ENCODE measurements at regions not wholly inside any gene's neighbourhood (a gene's known extent, or its start where the extent isn't known, plus 50 kb on each side); places are given as distances from the start of the nearest gene placed in this dataset.
"Not testable (repeated sequence)": the region's sequence is repeated elsewhere in the genome, so short reads cannot be mapped to it uniquely, and the experiment has no call there.

DNA sequence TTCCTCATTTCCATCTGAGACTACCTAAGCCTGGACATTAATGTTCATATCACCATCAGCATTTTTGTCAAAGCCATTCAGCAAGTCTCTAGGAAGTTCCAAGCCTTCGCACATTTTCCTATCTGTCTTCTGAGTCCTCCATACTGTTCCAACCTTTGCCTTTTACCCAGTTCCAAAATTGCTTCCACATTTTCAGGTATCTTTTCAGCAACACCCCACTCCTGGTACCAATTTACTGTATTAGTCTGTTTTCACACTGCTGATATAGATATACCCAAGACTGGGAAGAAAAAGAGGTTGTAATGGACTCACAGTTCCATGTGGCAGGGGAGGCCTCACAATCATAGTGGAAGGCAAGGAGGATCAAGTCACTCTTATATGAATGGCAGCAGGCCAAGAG is 626.7 kb upstream of the GJE1 start:
- peaks cover 17% of the 10 kb centered on the region for H3K9me3 ChIP-seq (ENCODE audit: control insufficient read depth, insufficient read depth, low read length)
- not testable (repeated sequence) for H3K4me3 ChIP-seq (ENCODE audit: low read depth, low read length); H3K4me1 ChIP-seq (ENCODE audit: control insufficient read depth, insufficient read depth, low read length); H3K27me3 ChIP-seq (ENCODE audit: control insufficient read depth, insufficient read depth, low read length); H3K9ac ChIP-seq (ENCODE audit: low read depth, low read length); H3K36me3 ChIP-seq (ENCODE audit: control insufficient read depth, insufficient read depth, low read length)

DNA sequence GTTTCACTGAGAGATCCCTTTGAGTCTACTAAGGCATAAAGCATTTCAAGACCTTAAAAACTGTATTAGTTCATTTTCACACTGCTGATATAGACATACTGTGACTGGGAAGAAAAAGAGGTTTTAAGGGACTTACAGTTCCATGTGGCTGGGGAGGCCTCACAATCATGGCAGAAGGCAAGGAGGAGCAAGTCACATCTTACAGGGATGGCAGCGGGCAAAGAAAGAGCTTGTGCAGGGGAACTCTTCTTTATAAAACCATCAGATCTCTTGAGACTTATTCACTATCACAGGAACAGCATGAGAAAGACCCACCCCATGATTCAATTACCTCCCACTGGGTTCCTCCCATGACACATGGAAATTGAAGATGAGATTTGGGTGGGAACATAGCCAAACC is 628.4 kb upstream of the GJE1 start:
- H3K36me3 ChIP-seq (ENCODE audit: control insufficient read depth, insufficient read depth, low read length); H3K27me3 ChIP-seq (ENCODE audit: control insufficient read depth, insufficient read depth, low read length); H3K4me1 ChIP-seq (ENCODE audit: control insufficient read depth, insufficient read depth, low read length): not testable (repeated sequence)

DNA sequence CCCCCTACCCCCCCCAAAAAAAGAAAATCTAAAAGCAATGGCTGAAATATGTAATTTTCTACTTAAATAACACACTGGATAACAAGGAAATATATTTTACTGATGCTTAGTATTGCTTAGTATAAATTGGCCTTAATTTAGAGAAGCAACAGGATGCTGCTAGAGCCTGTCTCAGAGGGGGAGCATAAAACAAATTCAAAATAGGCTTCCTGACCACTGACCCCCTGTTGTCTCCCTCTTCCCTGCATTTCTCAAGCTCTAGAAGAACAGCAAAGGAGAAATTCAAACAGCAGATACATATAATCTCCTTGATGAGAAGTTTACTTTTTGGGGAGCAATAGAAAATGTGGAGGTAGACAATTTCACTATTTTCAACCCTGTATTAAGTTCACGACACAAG is 631.1 kb upstream of the GJE1 start:
- Histone ChIP-seq H3K4me1 (ENCODE audit: control insufficient read depth, insufficient read depth, low read length) (peaks cover 3% of the 10 kb centered on the region), H3K9ac (ENCODE audit: low read depth, low read length) (no peak overlapping the region), H3K9me3 (ENCODE audit: control insufficient read depth, insufficient read depth, low read length) (peaks cover 17% of the 10 kb centered on the region), H3K4me3 (ENCODE audit: low read depth, low read length) (no peak overlapping the region), H3K27me3 (ENCODE audit: control insufficient read depth, insufficient read depth, low read length) (no peaks in the 10 kb centered on the region), H3K36me3 (ENCODE audit: control insufficient read depth, insufficient read depth, low read length) (no peaks in the 10 kb centered on the region)

More for the DNA sequence above, 628.4 kb upstream of the GJE1 start:
- H3K9me3 ChIP-seq (ENCODE audit: control insufficient read depth, insufficient read depth, low read length) = peaks cover 17% of the 10 kb centered on the region
- not testable (repeated sequence) for H3K9ac ChIP-seq (ENCODE audit: low read depth, low read length); H3K4me3 ChIP-seq (ENCODE audit: low read depth, low read length)

DNA sequence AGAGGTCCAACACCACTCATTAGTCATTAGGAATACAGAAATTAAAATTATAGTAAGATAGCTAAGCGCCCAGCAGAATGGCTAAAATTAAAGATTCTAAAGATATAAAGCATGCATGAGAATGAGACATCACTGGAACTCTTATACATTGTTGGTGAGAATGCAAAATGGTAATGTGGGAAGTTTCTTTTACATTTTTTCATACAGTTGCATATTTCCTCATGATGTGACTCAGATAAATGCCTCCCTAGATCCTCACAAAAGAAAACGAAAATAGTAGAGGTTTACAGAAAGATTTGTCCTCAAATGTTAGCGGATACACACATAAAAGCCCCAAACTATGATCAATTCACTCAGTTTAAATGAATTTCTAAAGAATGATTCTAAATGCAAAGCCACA is 633.7 kb upstream of the GJE1 start:
- no peak overlapping the region for H3K4me3 ChIP-seq (ENCODE audit: low read depth, low read length)
- no peak overlapping the region for H3K9ac ChIP-seq (ENCODE audit: low read depth, low read length)
- peaks cover 12% of the 10 kb centered on the region for H3K9me3 ChIP-seq (ENCODE audit: control insufficient read depth, insufficient read depth, low read length)
- H3K27me3 ChIP-seq (ENCODE audit: control insufficient read depth, insufficient read depth, low read length) = no peaks in the 10 kb centered on the region
- peaks cover 3% of the 10 kb centered on the region for H3K4me1 ChIP-seq (ENCODE audit: control insufficient read depth, insufficient read depth, low read length)
- no peaks in the 10 kb centered on the region for H3K36me3 ChIP-seq (ENCODE audit: control insufficient read depth, insufficient read depth, low read length)

DNA sequence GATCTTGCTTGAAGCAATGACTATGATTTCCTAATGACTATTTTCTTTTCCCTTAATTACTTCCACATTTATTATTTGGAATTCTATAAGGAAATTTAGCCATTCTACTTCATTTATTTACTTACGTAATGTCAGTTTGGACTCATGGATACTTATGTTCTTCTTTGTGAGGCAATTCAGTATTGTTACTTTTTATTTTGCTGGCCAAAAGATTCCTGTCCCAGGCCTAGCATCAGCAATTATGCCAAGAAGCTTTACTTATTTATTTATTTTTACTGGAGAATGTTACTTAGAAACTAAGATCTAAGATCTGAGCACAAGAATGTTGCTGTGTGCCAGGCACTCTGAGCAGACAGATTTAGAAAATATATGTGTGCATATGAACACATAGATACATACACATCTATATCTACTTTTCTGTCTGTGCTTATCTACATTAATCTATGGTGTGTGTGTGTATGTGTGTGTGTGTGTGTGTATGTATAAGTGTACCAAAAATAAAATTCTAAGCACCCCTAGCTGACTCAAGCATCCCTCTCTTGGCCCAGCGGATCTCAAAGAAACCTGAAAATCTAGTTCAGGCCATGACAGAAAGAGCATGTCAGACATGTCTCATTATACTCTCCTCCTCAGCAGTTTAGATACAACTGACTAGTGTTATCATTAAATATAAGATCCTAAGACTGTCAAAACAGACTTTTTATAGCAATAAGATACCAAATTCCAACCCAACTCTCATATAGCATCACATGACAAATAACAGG is 640.0 kb upstream of the GJE1 start:
- Histone ChIP-seq H3K36me3 (ENCODE audit: control insufficient read depth, insufficient read depth, low read length) (no peaks in the 10 kb centered on the region), H3K4me3 (ENCODE audit: low read depth, low read length) (no peak overlapping the region), H3K4me1 (ENCODE audit: control insufficient read depth, insufficient read depth, low read length) (no peaks in the 10 kb centered on the region), H3K9me3 (ENCODE audit: control insufficient read depth, insufficient read depth, low read length) (peaks cover 7% of the 10 kb centered on the region), H3K9ac (ENCODE audit: low read depth, low read length) (no peak overlapping the region), H3K27me3 (ENCODE audit: control insufficient read depth, insufficient read depth, low read length) (no peaks in the 10 kb centered on the region)

DNA sequence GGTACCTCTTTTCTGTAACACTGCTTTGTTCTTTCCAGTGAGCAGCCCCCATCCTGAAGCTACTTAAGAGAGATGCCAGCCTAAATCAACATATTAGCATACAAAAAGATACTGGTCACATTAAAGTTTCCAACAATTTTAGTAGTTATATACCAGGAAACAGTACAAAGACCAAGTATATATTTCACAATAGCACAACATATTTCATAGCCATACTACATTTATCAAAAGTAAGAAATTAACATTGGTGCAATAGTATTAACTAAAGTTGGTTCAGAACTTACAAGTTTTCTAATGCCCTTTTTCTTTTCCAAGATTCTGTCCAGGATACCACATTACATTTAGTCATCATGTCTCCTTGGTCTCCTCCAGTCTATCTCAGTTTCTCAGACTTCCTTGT is 641.0 kb upstream of the GJE1 start:
- Histone ChIP-seq H3K27me3 (ENCODE audit: control insufficient read depth, insufficient read depth, low read length) (no peaks in the 10 kb centered on the region), H3K4me3 (ENCODE audit: low read depth, low read length) (no peak overlapping the region), H3K4me1 (ENCODE audit: control insufficient read depth, insufficient read depth, low read length) (no peaks in the 10 kb centered on the region), H3K36me3 (ENCODE audit: control insufficient read depth, insufficient read depth, low read length) (no peaks in the 10 kb centered on the region), H3K9ac (ENCODE audit: low read depth, low read length) (no peak overlapping the region), H3K9me3 (ENCODE audit: control insufficient read depth, insufficient read depth, low read length) (peaks cover 7% of the 10 kb centered on the region)

DNA sequence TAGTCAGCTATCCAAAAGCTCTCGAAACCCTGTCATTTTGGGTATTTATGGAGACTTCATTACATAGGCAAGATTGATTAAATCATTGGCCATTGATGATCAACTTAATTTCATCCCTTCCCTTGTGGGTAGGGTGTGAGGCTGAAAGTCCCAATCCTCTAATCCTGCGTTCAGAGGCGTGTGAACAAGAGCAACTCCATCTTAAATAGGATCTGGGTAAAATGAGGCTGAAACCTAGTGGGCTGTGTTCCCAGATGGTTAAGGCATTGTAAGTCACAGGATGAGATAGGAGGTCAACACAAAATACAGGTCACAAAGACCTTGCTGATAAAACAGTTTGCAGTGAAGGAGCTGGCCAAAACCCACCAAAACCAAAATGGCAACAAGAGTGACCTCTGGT is 641.7 kb upstream of the GJE1 start:
- no peaks in the 10 kb centered on the region for H3K36me3 ChIP-seq (ENCODE audit: control insufficient read depth, insufficient read depth, low read length)
- no peak overlapping the region for H3K4me3 ChIP-seq (ENCODE audit: low read depth, low read length)
- no peaks in the 10 kb centered on the region for H3K4me1 ChIP-seq (ENCODE audit: control insufficient read depth, insufficient read depth, low read length)
- no peaks in the 10 kb centered on the region for H3K27me3 ChIP-seq (ENCODE audit: control insufficient read depth, insufficient read depth, low read length)
- no peak overlapping the region for H3K9ac ChIP-seq (ENCODE audit: low read depth, low read length)
- H3K9me3 ChIP-seq (ENCODE audit: control insufficient read depth, insufficient read depth, low read length) = peaks cover 3% of the 10 kb centered on the region

DNA sequence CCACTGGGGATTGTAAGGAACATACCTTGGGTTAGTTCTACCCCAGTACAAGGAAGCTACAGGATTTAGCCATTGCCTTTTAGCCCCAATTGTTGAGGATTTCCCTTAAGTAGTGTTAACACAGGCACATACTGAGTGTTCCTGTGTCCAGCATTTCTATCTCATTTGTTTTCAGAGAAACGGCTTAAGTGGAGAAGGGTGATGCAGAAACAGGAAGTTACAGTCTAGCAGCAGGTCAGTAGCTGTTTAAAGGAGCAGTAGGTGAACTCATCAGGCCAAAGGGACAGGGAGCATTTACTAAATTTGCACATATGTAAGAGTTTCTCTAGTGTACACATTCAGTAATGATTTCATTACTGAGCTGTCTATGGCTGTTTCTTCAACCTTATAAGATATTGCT is 644.2 kb upstream of the GJE1 start:
- H3K27me3 ChIP-seq (ENCODE audit: control insufficient read depth, insufficient read depth, low read length) = no peaks in the 10 kb centered on the region
- H3K36me3 ChIP-seq (ENCODE audit: control insufficient read depth, insufficient read depth, low read length) = no peaks in the 10 kb centered on the region
- H3K9me3 ChIP-seq (ENCODE audit: control insufficient read depth, insufficient read depth, low read length) = no peaks in the 10 kb centered on the region
- H3K9ac ChIP-seq (ENCODE audit: low read depth, low read length) = no peak overlapping the region
- no peak overlapping the region for H3K4me3 ChIP-seq (ENCODE audit: low read depth, low read length)
- no peaks in the 10 kb centered on the region for H3K4me1 ChIP-seq (ENCODE audit: control insufficient read depth, insufficient read depth, low read length)

DNA sequence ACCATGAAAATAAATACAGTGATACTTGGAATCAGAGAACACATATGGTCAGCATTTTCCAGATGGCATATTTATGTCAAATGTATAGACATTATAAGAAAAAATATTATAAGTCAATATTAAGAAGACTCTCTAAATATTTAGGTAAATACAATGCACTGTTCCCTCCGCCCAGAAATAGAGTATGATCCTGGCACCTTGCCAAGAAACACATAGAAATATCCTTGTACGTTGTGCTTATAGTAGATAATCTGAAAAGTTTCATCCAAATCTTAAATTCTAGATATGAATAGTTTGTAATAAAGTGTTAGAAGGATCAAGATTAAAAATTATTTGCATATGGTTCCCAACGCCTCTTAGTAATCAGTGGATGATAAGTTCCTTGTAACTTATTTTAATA is 645.8 kb upstream of the GJE1 start:
- H3K36me3 ChIP-seq (ENCODE audit: control insufficient read depth, insufficient read depth, low read length) = no peaks in the 10 kb centered on the region
- H3K9me3 ChIP-seq (ENCODE audit: control insufficient read depth, insufficient read depth, low read length) = no peaks in the 10 kb centered on the region
- H3K27me3 ChIP-seq (ENCODE audit: control insufficient read depth, insufficient read depth, low read length) = no peaks in the 10 kb centered on the region
- no peaks in the 10 kb centered on the region for H3K4me1 ChIP-seq (ENCODE audit: control insufficient read depth, insufficient read depth, low read length)
- H3K9ac ChIP-seq (ENCODE audit: low read depth, low read length) = no peak overlapping the region
- H3K4me3 ChIP-seq (ENCODE audit: low read depth, low read length) = no peak overlapping the region

DNA sequence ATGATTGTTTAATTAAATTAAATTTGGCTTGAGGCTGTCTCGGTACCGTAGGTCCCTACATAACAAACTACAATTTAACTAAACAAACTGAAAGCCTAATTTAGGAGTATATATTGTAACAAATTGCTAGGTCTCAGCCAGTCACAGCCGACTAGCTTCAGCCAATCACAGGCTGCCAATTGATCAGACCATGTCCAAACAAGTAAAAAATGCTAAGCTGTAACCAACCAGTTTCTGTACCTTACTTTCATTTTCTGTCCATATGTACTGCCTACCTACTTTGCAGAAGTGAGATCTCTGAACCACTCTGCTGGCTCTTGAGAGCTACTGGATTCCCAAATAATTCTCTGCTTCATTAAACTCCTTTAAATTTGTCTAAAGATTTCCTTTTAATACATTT is 648.0 kb upstream of the GJE1 start:
- H3K9me3 ChIP-seq (ENCODE audit: control insufficient read depth, insufficient read depth, low read length) = no peaks in the 10 kb centered on the region
- H3K27me3 ChIP-seq (ENCODE audit: control insufficient read depth, insufficient read depth, low read length) = no peaks in the 10 kb centered on the region
- H3K36me3 ChIP-seq (ENCODE audit: control insufficient read depth, insufficient read depth, low read length) = no peaks in the 10 kb centered on the region
- no peaks in the 10 kb centered on the region for H3K4me1 ChIP-seq (ENCODE audit: control insufficient read depth, insufficient read depth, low read length)
- no peak overlapping the region for H3K4me3 ChIP-seq (ENCODE audit: low read depth, low read length)
- H3K9ac ChIP-seq (ENCODE audit: low read depth, low read length) = no peak overlapping the region

DNA sequence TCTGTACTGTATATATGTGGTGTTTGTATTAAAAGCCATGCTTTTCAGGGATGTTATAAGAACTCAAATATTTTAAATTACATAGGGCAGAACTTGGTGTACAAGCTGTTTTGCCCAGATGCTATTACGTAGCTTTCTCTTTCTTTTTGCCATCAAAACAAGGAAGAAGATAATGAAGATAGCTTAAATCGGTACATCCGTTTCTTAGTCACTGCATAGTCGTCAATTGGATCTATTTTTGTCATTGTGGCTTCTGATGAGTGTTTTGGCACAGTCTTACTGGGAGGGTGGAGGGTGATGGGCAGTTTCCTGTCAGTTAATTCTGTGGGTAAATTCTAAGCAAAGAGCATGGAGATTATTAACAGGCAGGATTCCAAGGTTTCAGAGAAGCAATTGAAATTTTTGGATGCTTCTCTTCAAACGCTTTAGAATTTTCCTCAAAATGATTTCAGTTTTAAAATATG is 649.1 kb upstream of the GJE1 start:
- Histone ChIP-seq H3K4me3 (ENCODE audit: low read depth, low read length) (no peak overlapping the region), H3K36me3 (ENCODE audit: control insufficient read depth, insufficient read depth, low read length) (no peaks in the 10 kb centered on the region), H3K27me3 (ENCODE audit: control insufficient read depth, insufficient read depth, low read length) (no peaks in the 10 kb centered on the region), H3K4me1 (ENCODE audit: control insufficient read depth, insufficient read depth, low read length) (no peaks in the 10 kb centered on the region), H3K9me3 (ENCODE audit: control insufficient read depth, insufficient read depth, low read length) (no peaks in the 10 kb centered on the region), H3K9ac (ENCODE audit: low read depth, low read length) (no peak overlapping the region)

DNA sequence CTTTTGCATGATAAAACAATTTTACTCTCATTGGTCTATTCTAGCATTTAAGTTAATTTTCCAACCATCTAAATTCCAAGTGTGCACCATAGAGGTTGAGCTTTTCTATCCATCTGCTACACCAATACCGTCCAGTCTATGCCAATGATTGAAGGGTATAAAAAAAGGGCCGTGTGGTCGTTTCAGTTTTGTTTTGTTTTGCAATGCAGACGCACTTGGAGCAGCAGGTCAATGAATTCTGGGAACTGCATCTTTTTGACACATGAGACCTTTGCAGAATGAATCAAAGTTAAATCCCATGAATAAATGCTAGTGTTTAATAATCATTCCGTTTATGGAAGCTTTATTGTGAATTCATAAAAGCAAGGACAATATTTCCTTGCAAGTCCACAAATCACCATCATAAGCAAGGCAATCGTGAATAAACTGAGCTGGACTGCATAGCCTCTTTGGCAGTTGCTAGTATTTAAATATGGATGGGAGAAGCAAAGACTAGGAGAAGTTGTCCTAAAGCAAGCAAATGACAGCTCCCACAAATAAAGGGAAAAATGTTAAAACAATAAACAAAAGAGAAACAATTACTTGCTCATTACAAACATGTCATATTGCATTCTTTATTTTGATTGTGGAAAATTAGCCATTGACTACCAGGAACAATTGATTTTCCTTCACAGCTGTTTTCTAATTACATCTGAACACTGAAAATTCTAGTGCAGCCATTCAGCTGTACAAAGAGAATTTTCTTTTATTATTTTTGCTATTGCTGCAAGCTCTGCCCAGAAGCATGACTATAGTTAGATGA is 649.7 kb upstream of the GJE1 start:
- Histone ChIP-seq H3K4me1 (ENCODE audit: control insufficient read depth, insufficient read depth, low read length) (no peaks in the 10 kb centered on the region), H3K9ac (ENCODE audit: low read depth, low read length) (no peak overlapping the region), H3K9me3 (ENCODE audit: control insufficient read depth, insufficient read depth, low read length) (no peaks in the 10 kb centered on the region), H3K36me3 (ENCODE audit: control insufficient read depth, insufficient read depth, low read length) (no peaks in the 10 kb centered on the region), H3K4me3 (ENCODE audit: low read depth, low read length) (no peak overlapping the region), H3K27me3 (ENCODE audit: control insufficient read depth, insufficient read depth, low read length) (no peaks in the 10 kb centered on the region)
